ENCODE measurements at regions not wholly inside any gene's neighbourhood (a gene's known extent, or its start where the extent isn't known, plus 50 kb on each side); places are given as distances from the start of the nearest gene placed in this dataset.

- Mint-ChIP-seq H3K27me3 (ENCODE audit: low read depth) (no peaks in the 10 kb centered on the region), H3K9me3 (peaks cover 14% of the 10 kb centered on the region)
- TF ChIP-seq AFF4 (CRISPR knock-in tag; IDR thresholded peaks at IDR 0.05; ENCODE audit: borderline replicate concordance) = no peak
Measured at GRCh38 chr21:22250355-22250754, 1252.1 kb downstream of the NCAM2 start.

DNA sequence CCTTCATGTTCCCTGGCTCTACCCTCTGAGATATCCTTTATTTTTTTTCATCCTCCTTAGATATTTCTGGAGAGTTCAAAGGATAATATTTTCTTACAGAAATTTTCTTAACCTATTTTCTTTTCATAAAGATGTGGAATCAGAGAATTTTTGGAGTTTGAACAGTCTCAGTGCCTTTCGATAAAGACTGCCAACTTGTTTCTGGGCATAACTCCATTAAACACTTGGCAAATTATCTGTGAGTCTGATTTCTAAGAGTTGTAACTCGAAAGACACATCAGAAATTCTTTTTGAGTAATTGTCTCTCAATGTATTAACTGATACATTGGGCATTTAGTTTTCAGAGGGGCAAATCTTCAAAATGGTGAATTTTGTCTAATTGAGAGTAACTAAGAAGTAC is 1255.6 kb downstream of the NCAM2 start:
- POLR2A ChIA-PET = no interaction called here
- Mint-ChIP-seq H3K27ac (no peak overlapping the region), H3K4me3 (no peak overlapping the region), H3K4me1 (no peaks in the 10 kb centered on the region), H3K27me3 (ENCODE audit: low read depth) (no peaks in the 10 kb centered on the region), H3K9me3 (peaks cover 14% of the 10 kb centered on the region), H3K36me3 (peaks cover 3% of the 10 kb centered on the region)
- no peak for DNase-seq (ENCODE audit: low spot score)
- ATAC-seq = no peak
- CTCF ChIA-PET = no interaction called here
- no peak for TF ChIP-seq JAZF1 (CRISPR knock-in tag; IDR thresholded peaks at IDR 0.05)
- no peak for TF ChIP-seq ZNF425 (CRISPR knock-in tag; conservative IDR thresholded peaks at IDR 0.05)
- TF ChIP-seq MYBL2 (CRISPR knock-in tag; IDR thresholded peaks at IDR 0.05) = no peak
- TF ChIP-seq ATF3 (CRISPR knock-in tag; conservative IDR thresholded peaks at IDR 0.05) = no peak
- TF ChIP-seq, protein P1, sequence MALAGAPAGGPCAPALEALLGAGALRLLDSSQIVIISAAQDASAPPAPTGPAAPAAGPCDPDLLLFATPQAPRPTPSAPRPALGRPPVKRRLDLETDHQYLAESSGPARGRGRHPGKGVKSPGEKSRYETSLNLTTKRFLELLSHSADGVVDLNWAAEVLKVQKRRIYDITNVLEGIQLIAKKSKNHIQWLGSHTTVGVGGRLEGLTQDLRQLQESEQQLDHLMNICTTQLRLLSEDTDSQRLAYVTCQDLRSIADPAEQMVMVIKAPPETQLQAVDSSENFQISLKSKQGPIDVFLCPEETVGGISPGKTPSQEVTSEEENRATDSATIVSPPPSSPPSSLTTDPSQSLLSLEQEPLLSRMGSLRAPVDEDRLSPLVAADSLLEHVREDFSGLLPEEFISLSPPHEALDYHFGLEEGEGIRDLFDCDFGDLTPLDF (CRISPR knock-in tag; IDR thresholded peaks at IDR 0.05) = no peak
- TF ChIP-seq MLX (CRISPR knock-in tag; IDR thresholded peaks at IDR 0.05) = no peak
- TF ChIP-seq ATF2 (CRISPR knock-in tag; IDR thresholded peaks at IDR 0.05; ENCODE audit: borderline replicate concordance, low read depth) = no peak
- no peak for TF ChIP-seq TEAD4 (CRISPR knock-in tag; IDR thresholded peaks at IDR 0.05)
- TF ChIP-seq, protein P2, sequence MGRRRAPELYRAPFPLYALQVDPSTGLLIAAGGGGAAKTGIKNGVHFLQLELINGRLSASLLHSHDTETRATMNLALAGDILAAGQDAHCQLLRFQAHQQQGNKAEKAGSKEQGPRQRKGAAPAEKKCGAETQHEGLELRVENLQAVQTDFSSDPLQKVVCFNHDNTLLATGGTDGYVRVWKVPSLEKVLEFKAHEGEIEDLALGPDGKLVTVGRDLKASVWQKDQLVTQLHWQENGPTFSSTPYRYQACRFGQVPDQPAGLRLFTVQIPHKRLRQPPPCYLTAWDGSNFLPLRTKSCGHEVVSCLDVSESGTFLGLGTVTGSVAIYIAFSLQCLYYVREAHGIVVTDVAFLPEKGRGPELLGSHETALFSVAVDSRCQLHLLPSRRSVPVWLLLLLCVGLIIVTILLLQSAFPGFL (CRISPR knock-in tag; IDR thresholded peaks at IDR 0.05; ENCODE audit: borderline replicate concordance) = no peak
- no peak for TF ChIP-seq NR1H2 (CRISPR knock-in tag; IDR thresholded peaks at IDR 0.05)
- TF ChIP-seq TEAD1 (CRISPR knock-in tag; IDR thresholded peaks at IDR 0.05) = no peak

More at GRCh38 chr21:22250355-22250754, 1252.1 kb downstream of the NCAM2 start:
- ATAC-seq (no peak), DNase-seq (ENCODE audit: low spot score) (no peak)
- ChIA-PET CTCF (no interaction called here), POLR2A (no interaction called here)
- Mint-ChIP-seq H3K4me3 (no peak overlapping the region), H3K4me1 (no peaks in the 10 kb centered on the region), H3K36me3 (peaks cover 3% of the 10 kb centered on the region), H3K27ac (no peak overlapping the region)

Data from WTC11 (cell line).